Activated CD4-positive, alpha-beta T cell treated with anti-CD3 and anti-CD28 coated beads, Interleukin-2, Interleukin-6, amounts not matched to agents 100 ng/mL and 50 ng/mL, durations not matched to agents 16 hours and 8 hours (primary cell): ENCODE measurements at regions not wholly inside any gene's neighbourhood (a gene's known extent, or its start where the extent isn't known, plus 50 kb on each side); places are given as distances from the start of the nearest gene placed in this dataset.

Experiments used
- DNase-seq: peaks from one replicate; pipeline ENCODE4 v3.0.0-alpha.2; 2020

- DNase-seq, result no peak
Measured at GRCh38 chr1:208924928-208925327, 658.6 kb upstream of the CAMK1G start.

- DNase-seq, result no peak
Measured at GRCh38 chr1:208928349-208929010, 655.0 kb upstream of the CAMK1G start.

- DNase-seq, result no peak
Measured at GRCh38 chr1:208929575-208929974, 653.9 kb upstream of the CAMK1G start.

GRCh38 chr1:208931936-208932335 is 651.6 kb upstream of the CAMK1G start:
- DNase-seq, result no peak

GRCh38 chr1:208933984-208934525 is 649.5 kb upstream of the CAMK1G start:
- DNase-seq, result no peak

GRCh38 chr1:208934933-208935332 is 648.6 kb upstream of the CAMK1G start:
- DNase-seq, result no peak

- DNase-seq, result no peak
Measured at GRCh38 chr1:208935517-208936187, 647.9 kb upstream of the CAMK1G start.

GRCh38 chr1:208939537-208940085 is 643.9 kb upstream of the CAMK1G start:
- no peak for DNase-seq

GRCh38 chr1:208942394-208943130 is 641.0 kb upstream of the CAMK1G start:
- DNase-seq, result no peak

- DNase-seq, result no peak
Measured at GRCh38 chr1:208943291-208943690, 640.2 kb upstream of the CAMK1G start.

GRCh38 chr1:208944981-208945451 is 638.5 kb upstream of the CAMK1G start:
- no peak for DNase-seq

- DNase-seq, result no peak
Measured at GRCh38 chr1:208950206-208950605, 633.3 kb upstream of the CAMK1G start.

- DNase-seq, result no peak
Measured at GRCh38 chr1:208951026-208951525, 632.4 kb upstream of the CAMK1G start.

GRCh38 chr1:208951908-208952307 is 631.6 kb upstream of the CAMK1G start:
- no peak for DNase-seq

- no peak for DNase-seq
Measured at GRCh38 chr1:208962867-208963266, 620.6 kb upstream of the CAMK1G start.

GRCh38 chr1:208965351-208965750 is 618.2 kb upstream of the CAMK1G start:
- no peak for DNase-seq

GRCh38 chr1:208967334-208967733 is 616.2 kb upstream of the CAMK1G start:
- DNase-seq, result no peak

- no peak for DNase-seq
Measured at GRCh38 chr1:208974717-208975116, 608.8 kb upstream of the CAMK1G start.

GRCh38 chr1:208975456-208975855 is 608.1 kb upstream of the CAMK1G start:
- no peak for DNase-seq

GRCh38 chr1:208977012-208977411 is 606.5 kb upstream of the CAMK1G start:
- DNase-seq, result no peak

- DNase-seq, result no peak
Measured at GRCh38 chr1:208977638-208978256, 605.8 kb upstream of the CAMK1G start.

GRCh38 chr1:208979776-208980175 is 603.7 kb upstream of the CAMK1G start:
- DNase-seq, result no peak

- DNase-seq, result no peak
Measured at GRCh38 chr1:208980605-208981004, 602.9 kb upstream of the CAMK1G start.
